ENCODE measurements at regions not wholly inside any gene's neighbourhood (a gene's known extent, or its start where the extent isn't known, plus 50 kb on each side); places are given as distances from the start of the nearest gene placed in this dataset.

- CTCF ChIA-PET: no interaction called here
- Histone ChIP-seq H3K4me1 (ENCODE audit: control insufficient read depth, insufficient read depth, low read length) (no peaks in the 10 kb centered on the region), H3K27me3 (ENCODE audit: control insufficient read depth, insufficient read depth, low read length) (no peaks in the 10 kb centered on the region), H3K9me3 (ENCODE audit: control insufficient read depth, insufficient read depth, low read depth, low read length) (no peaks in the 10 kb centered on the region), H3K36me3 (ENCODE audit: control insufficient read depth, insufficient read depth, low read length) (no peaks in the 10 kb centered on the region), H3K4me3 (ENCODE audit: low read depth in 2 of 2, low read length in 2 of 2) (no peak overlapping the region), H3K27ac (ENCODE audit: low read length) (no peak overlapping the region)
- ATAC-seq: no peak
- no peak for DNase-seq (ENCODE audit: low read depth, low spot score)
- POLR2A ChIA-PET: no interaction called here
- TF ChIP-seq REST (IDR thresholded peaks at IDR 0.05; ENCODE audit: insufficient read depth in 1 of 2, low read depth in 2 of 2, low read length in 1 of 2): no peak
- no peak for TF ChIP-seq TCF7L2 (IDR thresholded peaks at IDR 0.05; ENCODE audit: low read depth, low read length)
- no peak for TF ChIP-seq SIN3A (IDR thresholded peaks at IDR 0.05; ENCODE audit: borderline replicate concordance, insufficient read depth, low read depth, low read length)
- TF ChIP-seq POLR2AphosphoS5 (IDR thresholded peaks at IDR 0.05; ENCODE audit: low read depth, low read length): no peak
- no peak for TF ChIP-seq CTCF (IDR thresholded peaks at IDR 0.05)
- intact Hi-C loops (cut with micrococcal nuclease; ENCODE audit: unreplicated experiment): loop anchor here (10.0 kb wide), 1 partner anchor 100 kb away; no protein-coding TSS in a partner anchor
- in situ Hi-C loops (cut with HindIII; ENCODE audit: low pct_unique_long_range_greater_than_20kb, low sequenced_read_pairs): no loop called here
- BruUV-seq (replicated peaks): no TSS peak
Observed at GRCh38 chrX:68594769-68595168, 52.7 kb upstream of the STARD8 start.

- no peaks in the 10 kb centered on the region for H3K4me1 ChIP-seq (ENCODE audit: control insufficient read depth, insufficient read depth, low read length)
- CTCF ChIA-PET: no interaction called here
- no peak for TF ChIP-seq TCF7L2 (IDR thresholded peaks at IDR 0.05; ENCODE audit: low read depth, low read length)
- TF ChIP-seq POLR2AphosphoS5 (IDR thresholded peaks at IDR 0.05; ENCODE audit: low read depth, low read length): no peak
- TF ChIP-seq SIN3A (IDR thresholded peaks at IDR 0.05; ENCODE audit: borderline replicate concordance, insufficient read depth, low read depth, low read length): no peak
- no peak for TF ChIP-seq CTCF (IDR thresholded peaks at IDR 0.05)
- TF ChIP-seq REST (IDR thresholded peaks at IDR 0.05; ENCODE audit: insufficient read depth in 1 of 2, low read depth in 2 of 2, low read length in 1 of 2): no peak
- no peaks in the 10 kb centered on the region for H3K36me3 ChIP-seq (ENCODE audit: control insufficient read depth, insufficient read depth, low read length)
- no peaks in the 10 kb centered on the region for H3K9me3 ChIP-seq (ENCODE audit: control insufficient read depth, insufficient read depth, low read depth, low read length)
- no peak for DNase-seq (ENCODE audit: low read depth, low spot score)
- POLR2A ChIA-PET: no interaction called here
- no peak overlapping the region for H3K27ac ChIP-seq (ENCODE audit: low read length)
- ATAC-seq: no peak
- intact Hi-C loops (cut with micrococcal nuclease; ENCODE audit: unreplicated experiment): loop anchor here (10.0 kb wide), 1 partner anchor 98 kb away; no protein-coding TSS in a partner anchor
- in situ Hi-C loops (cut with HindIII; ENCODE audit: low pct_unique_long_range_greater_than_20kb, low sequenced_read_pairs): no loop called here
- no peak overlapping the region for H3K4me3 ChIP-seq (ENCODE audit: low read depth in 2 of 2, low read length in 2 of 2)
- no peaks in the 10 kb centered on the region for H3K27me3 ChIP-seq (ENCODE audit: control insufficient read depth, insufficient read depth, low read length)
- no TSS peak for BruUV-seq (replicated peaks)
Observed at GRCh38 chrX:68596871-68597270, 50.6 kb upstream of the STARD8 start.
